ENCODE measurements at regions not wholly inside any gene's neighbourhood (a gene's known extent, or its start where the extent isn't known, plus 50 kb on each side); places are given as distances from the start of the nearest gene placed in this dataset.

DNA sequence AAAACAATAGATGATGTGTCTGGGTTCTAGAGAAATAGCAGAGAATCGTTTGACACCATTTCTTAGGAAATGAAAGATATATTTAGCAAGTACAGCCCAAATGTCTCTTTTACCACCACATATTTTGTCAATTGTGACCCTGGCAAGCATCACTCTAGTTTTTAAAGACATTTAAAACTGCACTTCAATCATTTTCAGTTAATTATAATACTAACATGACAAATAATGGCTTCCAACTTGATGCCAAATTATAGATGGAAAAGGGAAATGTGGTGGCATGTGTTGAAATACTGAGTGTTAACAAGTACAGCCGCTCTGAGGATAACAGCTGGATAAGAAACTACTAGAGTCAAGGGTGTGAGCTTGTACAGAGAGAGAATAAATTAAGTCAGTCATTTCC is 648.9 kb downstream of the FRK start:
- Histone ChIP-seq H3F3A (ENCODE audit: insufficient read depth, low read length) (no peaks in the 10 kb centered on the region), H3K79me2 (ENCODE audit: insufficient read depth, low read length) (no peaks in the 10 kb centered on the region), H3K4me1 (ENCODE audit: insufficient read depth, low read length, severe bottlenecking) (no peaks in the 10 kb centered on the region), H3K27me3 (ENCODE audit: insufficient read depth, low read length) (no peaks in the 10 kb centered on the region), H2AFZ (ENCODE audit: low read length) (no peak overlapping the region), H3K36me3 (ENCODE audit: insufficient read depth, low read length) (no peaks in the 10 kb centered on the region), H3K9me2 (ENCODE audit: low read depth, low read length) (no peaks in the 10 kb centered on the region), H3K9ac (ENCODE audit: low read length) (no peak overlapping the region), H3K27ac (ENCODE audit: low read depth, low read length, poor library complexity, severe bottlenecking) (no peak overlapping the region), H3K4me3 (ENCODE audit: low read depth, low read length, poor library complexity, severe bottlenecking) (no peak overlapping the region), H3K9me3 (ENCODE audit: low read length) (no peaks in the 10 kb centered on the region), H4K20me1 (ENCODE audit: insufficient read depth, low read length) (no peaks in the 10 kb centered on the region), H3K4me2 (ENCODE audit: low read length) (no peak overlapping the region)
- TF ChIP-seq, protein P1, sequence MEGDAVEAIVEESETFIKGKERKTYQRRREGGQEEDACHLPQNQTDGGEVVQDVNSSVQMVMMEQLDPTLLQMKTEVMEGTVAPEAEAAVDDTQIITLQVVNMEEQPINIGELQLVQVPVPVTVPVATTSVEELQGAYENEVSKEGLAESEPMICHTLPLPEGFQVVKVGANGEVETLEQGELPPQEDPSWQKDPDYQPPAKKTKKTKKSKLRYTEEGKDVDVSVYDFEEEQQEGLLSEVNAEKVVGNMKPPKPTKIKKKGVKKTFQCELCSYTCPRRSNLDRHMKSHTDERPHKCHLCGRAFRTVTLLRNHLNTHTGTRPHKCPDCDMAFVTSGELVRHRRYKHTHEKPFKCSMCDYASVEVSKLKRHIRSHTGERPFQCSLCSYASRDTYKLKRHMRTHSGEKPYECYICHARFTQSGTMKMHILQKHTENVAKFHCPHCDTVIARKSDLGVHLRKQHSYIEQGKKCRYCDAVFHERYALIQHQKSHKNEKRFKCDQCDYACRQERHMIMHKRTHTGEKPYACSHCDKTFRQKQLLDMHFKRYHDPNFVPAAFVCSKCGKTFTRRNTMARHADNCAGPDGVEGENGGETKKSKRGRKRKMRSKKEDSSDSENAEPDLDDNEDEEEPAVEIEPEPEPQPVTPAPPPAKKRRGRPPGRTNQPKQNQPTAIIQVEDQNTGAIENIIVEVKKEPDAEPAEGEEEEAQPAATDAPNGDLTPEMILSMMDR (IDR thresholded peaks at IDR 0.05; ENCODE audit: low read length): no peak
- TF ChIP-seq EZH2 (IDR thresholded peaks at IDR 0.05; ENCODE audit: borderline replicate concordance, low read length): no peak

DNA sequence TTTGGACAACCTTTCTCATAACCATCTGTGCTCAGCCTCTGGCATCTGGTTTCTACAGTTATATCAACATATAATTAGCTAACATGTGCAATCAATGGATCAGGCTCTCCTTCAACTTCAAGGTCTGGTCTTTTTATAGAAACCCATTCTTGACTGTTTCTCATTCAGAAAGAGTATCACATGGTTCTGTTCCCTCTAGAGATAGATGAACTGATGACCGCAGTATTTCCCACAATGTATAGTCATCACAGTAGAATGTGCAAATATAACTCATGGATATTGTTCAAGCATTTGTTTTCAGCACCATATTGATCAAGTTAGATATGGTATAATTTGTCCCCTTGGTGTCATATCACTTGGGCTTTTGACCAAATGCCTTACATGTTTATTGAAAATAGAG is 656.2 kb downstream of the FRK start:
- no peak overlapping the region for H3K27ac ChIP-seq (ENCODE audit: low read depth, low read length, poor library complexity, severe bottlenecking)
- no peaks in the 10 kb centered on the region for H4K20me1 ChIP-seq (ENCODE audit: insufficient read depth, low read length)
- no peaks in the 10 kb centered on the region for H3F3A ChIP-seq (ENCODE audit: insufficient read depth, low read length)
- no peaks in the 10 kb centered on the region for H3K9me2 ChIP-seq (ENCODE audit: low read depth, low read length)
- no peak overlapping the region for H3K9ac ChIP-seq (ENCODE audit: low read length)
- no peak overlapping the region for H2AFZ ChIP-seq (ENCODE audit: low read length)
- no peaks in the 10 kb centered on the region for H3K4me1 ChIP-seq (ENCODE audit: insufficient read depth, low read length, severe bottlenecking)
- no peaks in the 10 kb centered on the region for H3K9me3 ChIP-seq (ENCODE audit: low read length)
- no peak overlapping the region for H3K4me2 ChIP-seq (ENCODE audit: low read length)
- no peaks in the 10 kb centered on the region for H3K27me3 ChIP-seq (ENCODE audit: insufficient read depth, low read length)
- TF ChIP-seq, protein P1 (IDR thresholded peaks at IDR 0.05; ENCODE audit: low read length): no peak
- TF ChIP-seq EZH2 (IDR thresholded peaks at IDR 0.05; ENCODE audit: borderline replicate concordance, low read length): no peak
- H3K79me2 ChIP-seq (ENCODE audit: insufficient read depth, low read length): no peaks in the 10 kb centered on the region
- no peaks in the 10 kb centered on the region for H3K36me3 ChIP-seq (ENCODE audit: insufficient read depth, low read length)
- no peak overlapping the region for H3K4me3 ChIP-seq (ENCODE audit: low read depth, low read length, poor library complexity, severe bottlenecking)

GRCh38 chr6:115398607-115399006 is 662.1 kb downstream of the FRK start:
- Histone ChIP-seq H3K4me3 (ENCODE audit: low read depth, low read length, poor library complexity, severe bottlenecking) (no peak overlapping the region), H3K9me2 (ENCODE audit: low read depth, low read length) (no peaks in the 10 kb centered on the region), H3F3A (ENCODE audit: insufficient read depth, low read length) (no peaks in the 10 kb centered on the region), H3K9me3 (ENCODE audit: low read length) (no peaks in the 10 kb centered on the region), H3K27ac (ENCODE audit: low read depth, low read length, poor library complexity, severe bottlenecking) (no peak overlapping the region), H3K9ac (ENCODE audit: low read length) (no peak overlapping the region), H3K4me2 (ENCODE audit: low read length) (no peak overlapping the region), H3K4me1 (ENCODE audit: insufficient read depth, low read length, severe bottlenecking) (no peaks in the 10 kb centered on the region), H3K27me3 (ENCODE audit: insufficient read depth, low read length) (no peaks in the 10 kb centered on the region), H4K20me1 (ENCODE audit: insufficient read depth, low read length) (no peaks in the 10 kb centered on the region), H2AFZ (ENCODE audit: low read length) (no peak overlapping the region), H3K36me3 (ENCODE audit: insufficient read depth, low read length) (no peaks in the 10 kb centered on the region), H3K79me2 (ENCODE audit: insufficient read depth, low read length) (no peaks in the 10 kb centered on the region)
- TF ChIP-seq EZH2 (IDR thresholded peaks at IDR 0.05; ENCODE audit: borderline replicate concordance, low read length): no peak
- TF ChIP-seq, protein P1 (IDR thresholded peaks at IDR 0.05; ENCODE audit: low read length): no peak

All from OCI-LY1 (cell line).